ENCODE measurements at regions not wholly inside any gene's neighbourhood (a gene's known extent, or its start where the extent isn't known, plus 50 kb on each side); places are given as distances from the start of the nearest gene placed in this dataset.

DNA sequence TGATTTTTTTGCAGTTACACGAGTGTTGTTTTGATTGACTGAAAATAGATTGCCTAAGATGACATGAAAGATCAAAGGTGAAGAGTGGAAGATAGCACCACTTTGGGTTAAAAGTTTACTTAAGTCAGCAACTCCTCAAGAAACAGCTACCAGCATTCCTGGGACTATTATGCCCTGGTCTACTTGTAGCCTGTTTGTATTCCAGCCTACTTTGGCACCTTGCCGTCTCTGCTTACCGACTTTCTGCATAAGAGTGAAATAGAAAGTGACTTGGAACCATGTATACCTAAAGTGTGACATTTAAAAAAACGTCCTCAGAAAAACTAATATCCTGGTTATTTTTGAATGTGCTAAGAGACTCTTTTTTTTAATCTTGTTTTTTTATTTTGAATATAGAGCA, 631.5 kb upstream of the PTBP2 start:
- TF ChIP-seq EZH2 (IDR thresholded peaks at IDR 0.05; ENCODE audit: low read length, unreplicated experiment): no peak
- TF ChIP-seq, protein P1, sequence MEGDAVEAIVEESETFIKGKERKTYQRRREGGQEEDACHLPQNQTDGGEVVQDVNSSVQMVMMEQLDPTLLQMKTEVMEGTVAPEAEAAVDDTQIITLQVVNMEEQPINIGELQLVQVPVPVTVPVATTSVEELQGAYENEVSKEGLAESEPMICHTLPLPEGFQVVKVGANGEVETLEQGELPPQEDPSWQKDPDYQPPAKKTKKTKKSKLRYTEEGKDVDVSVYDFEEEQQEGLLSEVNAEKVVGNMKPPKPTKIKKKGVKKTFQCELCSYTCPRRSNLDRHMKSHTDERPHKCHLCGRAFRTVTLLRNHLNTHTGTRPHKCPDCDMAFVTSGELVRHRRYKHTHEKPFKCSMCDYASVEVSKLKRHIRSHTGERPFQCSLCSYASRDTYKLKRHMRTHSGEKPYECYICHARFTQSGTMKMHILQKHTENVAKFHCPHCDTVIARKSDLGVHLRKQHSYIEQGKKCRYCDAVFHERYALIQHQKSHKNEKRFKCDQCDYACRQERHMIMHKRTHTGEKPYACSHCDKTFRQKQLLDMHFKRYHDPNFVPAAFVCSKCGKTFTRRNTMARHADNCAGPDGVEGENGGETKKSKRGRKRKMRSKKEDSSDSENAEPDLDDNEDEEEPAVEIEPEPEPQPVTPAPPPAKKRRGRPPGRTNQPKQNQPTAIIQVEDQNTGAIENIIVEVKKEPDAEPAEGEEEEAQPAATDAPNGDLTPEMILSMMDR (conservative IDR thresholded peaks at IDR 0.05; ENCODE audit: low read depth, low read length): no peak
- no peak for TF ChIP-seq EZH2phosphoT487 (IDR thresholded peaks at IDR 0.05; ENCODE audit: borderline replicate concordance, low read length)
- no peak overlapping the region for H3K4me2 ChIP-seq (ENCODE audit: low read length)
- H3K27me3 ChIP-seq (ENCODE audit: low read length): peaks cover 25% of the 10 kb centered on the region
- POLR2A ChIA-PET (ENCODE audit: unreplicated experiment): no interaction called here
- no peak for ATAC-seq
- no peak overlapping the region for H3K9ac ChIP-seq (ENCODE audit: low read length)
- H4K20me1 ChIP-seq (ENCODE audit: low read length): no peaks in the 10 kb centered on the region
- no peaks in the 10 kb centered on the region for H3K9me2 ChIP-seq (replicated peaks; ENCODE audit: low read length)
- H3K4me3 ChIP-seq (ENCODE audit: low read length): no peak overlapping the region
- H3K27ac ChIP-seq (ENCODE audit: low read length): no peak overlapping the region
- H3F3A ChIP-seq (ENCODE audit: low read length, unreplicated experiment): no peaks in the 10 kb centered on the region
- H3K9me3 ChIP-seq (ENCODE audit: low read length): no peaks in the 10 kb centered on the region
- H2AFZ ChIP-seq (ENCODE audit: low read length): no peak overlapping the region
- H3K79me2 ChIP-seq (ENCODE audit: low read length): no peaks in the 10 kb centered on the region
- no peak for DNase-seq
- intact Hi-C loops (cut with micrococcal nuclease): no loop called here
- H3K36me3 ChIP-seq (ENCODE audit: low read depth, low read length): no peaks in the 10 kb centered on the region
- no TSS peak for BruUV-seq (replicated peaks)
- CTCF ChIA-PET: no interaction called here
- H3K4me1 ChIP-seq (ENCODE audit: insufficient read depth, low read length): no peaks in the 10 kb centered on the region

DNA sequence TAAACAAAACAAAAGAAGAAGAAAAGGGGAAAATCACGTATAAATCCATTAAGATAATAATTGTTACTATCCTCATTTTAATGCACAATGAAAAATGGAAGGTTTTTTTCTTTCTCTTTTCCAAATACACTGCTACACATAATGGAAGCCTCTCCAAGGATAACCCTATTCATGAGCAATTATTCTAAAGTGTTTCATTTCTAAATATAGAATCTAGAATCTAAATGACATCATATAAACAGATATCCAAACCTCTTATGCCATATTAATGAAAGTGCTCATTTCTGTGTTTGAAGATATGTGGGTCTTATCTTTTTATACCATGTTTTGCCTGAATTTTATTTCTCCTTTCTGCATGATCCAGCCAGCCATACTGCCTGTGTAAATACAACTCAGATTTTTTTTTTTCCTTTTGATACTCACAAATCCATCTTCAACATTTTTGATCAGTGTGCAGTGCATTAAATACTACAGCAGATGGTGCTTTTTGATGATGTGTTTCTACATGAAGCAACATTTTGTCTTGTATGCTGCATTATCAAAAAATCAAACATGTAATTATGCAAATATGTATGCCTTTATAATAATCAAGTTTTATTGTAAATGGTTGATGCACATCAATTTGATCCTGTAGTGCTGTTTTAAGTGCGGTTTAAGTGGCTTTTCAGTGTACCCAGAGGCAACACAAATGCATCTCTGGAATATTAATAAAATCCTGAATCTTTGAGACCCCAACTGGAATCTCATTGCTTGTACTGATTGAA, 625.6 kb upstream of the PTBP2 start:
- no peak overlapping the region for H3K27ac ChIP-seq (ENCODE audit: low read length)
- no peaks in the 10 kb centered on the region for H3K9me3 ChIP-seq (ENCODE audit: low read length)
- H3K79me2 ChIP-seq (ENCODE audit: low read length): no peaks in the 10 kb centered on the region
- intact Hi-C loops (cut with micrococcal nuclease): no loop called here
- H3K36me3 ChIP-seq (ENCODE audit: low read depth, low read length): no peaks in the 10 kb centered on the region
- H3K9me2 ChIP-seq (replicated peaks; ENCODE audit: low read length): no peaks in the 10 kb centered on the region
- H3K4me3 ChIP-seq (ENCODE audit: low read length): no peak overlapping the region
- H3F3A ChIP-seq (ENCODE audit: low read length, unreplicated experiment): no peaks in the 10 kb centered on the region
- TF ChIP-seq EZH2 (IDR thresholded peaks at IDR 0.05; ENCODE audit: low read length, unreplicated experiment): no peak
- TF ChIP-seq EZH2phosphoT487 (IDR thresholded peaks at IDR 0.05; ENCODE audit: borderline replicate concordance, low read length): no peak
- TF ChIP-seq, protein P1 (conservative IDR thresholded peaks at IDR 0.05; ENCODE audit: low read depth, low read length): no peak
- H3K4me2 ChIP-seq (ENCODE audit: low read length): no peak overlapping the region
- H3K27me3 ChIP-seq (ENCODE audit: low read length): peaks cover 37% of the 10 kb centered on the region
- POLR2A ChIA-PET (ENCODE audit: unreplicated experiment): no interaction called here
- DNase-seq (no peak), ATAC-seq (no peak)
- no peak overlapping the region for H2AFZ ChIP-seq (ENCODE audit: low read length)
- H3K4me1 ChIP-seq (ENCODE audit: insufficient read depth, low read length): no peaks in the 10 kb centered on the region
- H4K20me1 ChIP-seq (ENCODE audit: low read length): no peaks in the 10 kb centered on the region
- no peak overlapping the region for H3K9ac ChIP-seq (ENCODE audit: low read length)
- CTCF ChIA-PET: no interaction called here
- no TSS peak for BruUV-seq (replicated peaks)

DNA sequence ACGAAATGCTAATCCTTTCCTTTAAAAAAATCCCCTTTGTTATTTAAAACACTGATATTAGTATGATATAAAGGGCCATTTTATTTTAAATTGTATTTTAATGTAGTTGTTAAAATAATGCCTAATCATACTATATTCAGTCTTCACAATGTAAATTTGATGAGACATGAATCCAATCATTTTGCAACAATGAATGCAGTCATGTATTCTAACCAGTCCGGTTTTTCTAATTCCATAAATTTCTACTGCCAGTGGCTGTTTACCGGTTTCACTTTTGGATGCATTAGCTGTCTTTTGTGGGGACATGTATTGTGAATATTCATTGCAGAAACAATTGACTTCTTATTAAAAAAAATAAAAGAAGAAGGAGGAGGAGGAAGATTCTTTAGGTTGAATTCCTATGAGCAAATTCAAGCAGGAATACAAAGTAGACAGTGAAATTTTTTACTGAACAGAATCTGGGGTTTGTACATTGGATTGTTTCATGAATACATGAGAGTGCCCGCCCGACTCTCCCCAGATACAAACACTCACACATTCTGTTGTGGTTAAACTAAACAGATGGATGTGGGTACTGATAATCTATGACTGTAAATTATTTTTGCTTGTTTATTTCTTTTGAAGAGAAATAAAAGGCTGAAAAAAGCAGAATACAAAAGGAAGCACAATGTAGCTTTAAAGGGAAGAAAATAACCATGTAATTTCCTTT, 624.8 kb upstream of the PTBP2 start:
- TF ChIP-seq, protein P1 (conservative IDR thresholded peaks at IDR 0.05; ENCODE audit: low read depth, low read length): no peak
- TF ChIP-seq EZH2 (IDR thresholded peaks at IDR 0.05; ENCODE audit: low read length, unreplicated experiment): no peak
- TF ChIP-seq EZH2phosphoT487 (IDR thresholded peaks at IDR 0.05; ENCODE audit: borderline replicate concordance, low read length): no peak
- ChIA-PET POLR2A (ENCODE audit: unreplicated experiment) (no interaction called here), CTCF (no interaction called here)
- Histone ChIP-seq H3F3A (ENCODE audit: low read length, unreplicated experiment) (no peaks in the 10 kb centered on the region), H3K9ac (ENCODE audit: low read length) (no peak overlapping the region), H3K9me2 (replicated peaks; ENCODE audit: low read length) (no peaks in the 10 kb centered on the region), H3K27me3 (ENCODE audit: low read length) (peaks cover 37% of the 10 kb centered on the region), H2AFZ (ENCODE audit: low read length) (no peak overlapping the region), H4K20me1 (ENCODE audit: low read length) (no peaks in the 10 kb centered on the region), H3K4me3 (ENCODE audit: low read length) (no peak overlapping the region), H3K27ac (ENCODE audit: low read length) (no peak overlapping the region), H3K9me3 (ENCODE audit: low read length) (no peaks in the 10 kb centered on the region), H3K4me1 (ENCODE audit: insufficient read depth, low read length) (no peaks in the 10 kb centered on the region), H3K36me3 (ENCODE audit: low read depth, low read length) (no peaks in the 10 kb centered on the region), H3K4me2 (ENCODE audit: low read length) (no peak overlapping the region), H3K79me2 (ENCODE audit: low read length) (no peaks in the 10 kb centered on the region)
- ATAC-seq (no peak), DNase-seq (no peak)
- BruUV-seq (replicated peaks): no TSS peak
- intact Hi-C loops (cut with micrococcal nuclease): no loop called here
